ENCODE measurements at regions not wholly inside any gene's neighbourhood (a gene's known extent, or its start where the extent isn't known, plus 50 kb on each side); places are given as distances from the start of the nearest gene placed in this dataset.

DNA sequence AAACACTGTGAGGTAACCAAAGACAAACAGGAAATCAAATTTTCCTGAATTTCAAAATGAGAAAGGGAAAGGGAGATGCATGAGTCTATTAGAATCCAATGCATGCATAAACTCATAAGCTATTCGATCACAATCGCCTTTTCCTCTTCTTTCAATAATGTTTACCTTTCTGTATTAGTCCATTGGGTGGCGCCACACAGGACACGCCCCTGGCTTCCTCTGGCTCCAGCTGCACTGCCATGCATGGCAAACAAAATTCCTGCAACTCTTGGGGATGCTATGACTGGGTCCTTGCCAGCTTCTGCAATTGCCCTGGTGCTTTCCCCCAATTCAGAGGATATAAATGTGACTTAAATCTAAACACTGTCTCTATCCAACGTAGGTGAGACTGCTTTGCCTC, 424.5 kb upstream of the PCDH7 start:
- ChIA-PET POLR2A (no interaction called here), CTCF (interaction anchor here (0.6 to 0.8 kb wide), 3 partner anchors 14 to 1646 kb away, joined by 3 to 6 read pairs (median 3); no protein-coding TSS in a partner anchor)
- H3K9me3 ChIP-seq (ENCODE audit: control insufficient read depth, insufficient read depth, low read depth, low read length): no peaks in the 10 kb centered on the region
- no peak overlapping the region for H3K27ac ChIP-seq (ENCODE audit: extremely low read depth, low read depth, low read length)
- H3K4me3 ChIP-seq (ENCODE audit: low read depth, low read length): no peak overlapping the region
- TF ChIP-seq ZNF529 (tag by site-specific recombination; IDR thresholded peaks at IDR 0.05; ENCODE audit: insufficient replicate concordance) (no peak), ZNF768 (tag by site-specific recombination; IDR thresholded peaks at IDR 0.05) (no peak), RBAK (tag by site-specific recombination; IDR thresholded peaks at IDR 0.05) (no peak)
- no peaks in the 10 kb centered on the region for H3K36me3 ChIP-seq (ENCODE audit: control insufficient read depth in 2 of 2, insufficient read depth in 1 of 2, low read length in 2 of 2)
- no peaks in the 10 kb centered on the region for H3K4me1 ChIP-seq (ENCODE audit: control insufficient read depth, insufficient read depth, low read length)

DNA sequence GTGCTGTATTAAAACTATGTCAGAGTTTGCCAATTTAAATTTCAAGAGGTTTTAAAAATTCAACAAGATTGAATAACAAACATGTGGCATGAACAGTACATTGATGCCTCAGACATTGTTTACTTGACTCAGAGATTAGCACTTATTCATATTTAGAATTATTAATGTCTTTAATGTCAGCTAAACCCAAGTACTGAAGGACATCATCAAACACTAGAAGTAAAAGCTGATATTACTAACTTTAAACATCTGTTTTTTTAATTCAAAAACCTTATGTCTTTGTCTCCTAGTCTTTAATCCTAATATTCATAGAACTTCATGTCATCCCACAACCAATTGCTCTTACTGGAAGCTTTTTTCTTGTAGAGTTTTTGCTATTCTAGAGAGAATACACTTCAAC, 406.2 kb upstream of the PCDH7 start:
- no peaks in the 10 kb centered on the region for H3K9me3 ChIP-seq (ENCODE audit: control insufficient read depth, insufficient read depth, low read depth, low read length)
- CTCF ChIA-PET: no interaction called here
- no peaks in the 10 kb centered on the region for H3K36me3 ChIP-seq (ENCODE audit: control insufficient read depth in 2 of 2, insufficient read depth in 1 of 2, low read length in 2 of 2)
- no peak overlapping the region for H3K4me3 ChIP-seq (ENCODE audit: low read depth, low read length)
- TF ChIP-seq ZNF274 (IDR thresholded peaks at IDR 0.05; ENCODE audit: low read length) (no peak), ZNF274 (tag by site-specific recombination; IDR thresholded peaks at IDR 0.05; ENCODE audit: borderline replicate concordance) (no peak)
- no peak overlapping the region for H3K27ac ChIP-seq (ENCODE audit: extremely low read depth, low read depth, low read length)
- H3K4me1 ChIP-seq (ENCODE audit: control insufficient read depth, insufficient read depth, low read length): no peaks in the 10 kb centered on the region
- POLR2A ChIA-PET: no interaction called here

DNA sequence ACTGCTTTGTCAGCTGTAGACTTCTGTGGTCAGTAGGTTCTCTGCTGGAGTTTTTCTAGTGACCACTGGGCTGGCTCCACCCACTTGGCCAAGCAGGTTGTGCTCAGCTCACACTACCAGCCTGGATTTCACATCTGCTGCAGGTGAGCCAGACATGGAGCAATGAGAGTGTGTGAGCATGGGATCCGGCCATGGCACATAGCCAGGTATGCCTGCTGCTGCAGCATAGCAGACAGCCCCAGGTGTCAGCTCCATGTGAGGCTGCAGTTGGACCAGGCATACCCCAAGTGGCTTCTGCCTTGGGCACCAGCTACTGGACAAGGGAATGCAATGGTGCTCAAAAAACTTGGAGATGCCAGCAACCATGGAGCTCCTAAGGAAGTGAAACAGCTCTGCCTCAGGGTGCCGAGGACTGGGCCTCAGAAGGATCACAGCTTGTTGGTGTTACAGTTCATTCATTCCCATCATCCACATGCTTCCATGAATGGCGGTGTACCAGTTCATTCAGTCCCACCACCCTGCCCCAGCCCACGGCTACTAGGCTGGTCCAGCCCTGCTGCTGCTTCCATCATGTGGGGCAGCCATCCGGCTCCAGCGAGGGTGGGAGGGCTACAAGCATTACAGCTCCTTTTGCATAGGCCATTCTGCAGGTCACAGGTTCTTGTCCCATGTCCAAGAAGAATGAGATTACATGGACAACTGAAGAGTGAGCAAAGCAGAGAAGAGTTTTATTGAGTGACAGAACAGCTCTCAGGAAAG, 389.1 kb upstream of the PCDH7 start:
- Histone ChIP-seq H3K36me3 (ENCODE audit: control insufficient read depth in 2 of 2, insufficient read depth in 1 of 2, low read length in 2 of 2) (no peaks in the 10 kb centered on the region), H3K4me3 (ENCODE audit: low read depth, low read length) (no peak overlapping the region), H3K27ac (ENCODE audit: extremely low read depth, low read depth, low read length) (no peak overlapping the region), H3K4me1 (ENCODE audit: control insufficient read depth, insufficient read depth, low read length) (no peaks in the 10 kb centered on the region), H3K9me3 (ENCODE audit: control insufficient read depth, insufficient read depth, low read depth, low read length) (no peaks in the 10 kb centered on the region)
- POLR2A ChIA-PET: no interaction called here
- CTCF ChIA-PET: no interaction called here
- TF ChIP-seq, protein P1, sequence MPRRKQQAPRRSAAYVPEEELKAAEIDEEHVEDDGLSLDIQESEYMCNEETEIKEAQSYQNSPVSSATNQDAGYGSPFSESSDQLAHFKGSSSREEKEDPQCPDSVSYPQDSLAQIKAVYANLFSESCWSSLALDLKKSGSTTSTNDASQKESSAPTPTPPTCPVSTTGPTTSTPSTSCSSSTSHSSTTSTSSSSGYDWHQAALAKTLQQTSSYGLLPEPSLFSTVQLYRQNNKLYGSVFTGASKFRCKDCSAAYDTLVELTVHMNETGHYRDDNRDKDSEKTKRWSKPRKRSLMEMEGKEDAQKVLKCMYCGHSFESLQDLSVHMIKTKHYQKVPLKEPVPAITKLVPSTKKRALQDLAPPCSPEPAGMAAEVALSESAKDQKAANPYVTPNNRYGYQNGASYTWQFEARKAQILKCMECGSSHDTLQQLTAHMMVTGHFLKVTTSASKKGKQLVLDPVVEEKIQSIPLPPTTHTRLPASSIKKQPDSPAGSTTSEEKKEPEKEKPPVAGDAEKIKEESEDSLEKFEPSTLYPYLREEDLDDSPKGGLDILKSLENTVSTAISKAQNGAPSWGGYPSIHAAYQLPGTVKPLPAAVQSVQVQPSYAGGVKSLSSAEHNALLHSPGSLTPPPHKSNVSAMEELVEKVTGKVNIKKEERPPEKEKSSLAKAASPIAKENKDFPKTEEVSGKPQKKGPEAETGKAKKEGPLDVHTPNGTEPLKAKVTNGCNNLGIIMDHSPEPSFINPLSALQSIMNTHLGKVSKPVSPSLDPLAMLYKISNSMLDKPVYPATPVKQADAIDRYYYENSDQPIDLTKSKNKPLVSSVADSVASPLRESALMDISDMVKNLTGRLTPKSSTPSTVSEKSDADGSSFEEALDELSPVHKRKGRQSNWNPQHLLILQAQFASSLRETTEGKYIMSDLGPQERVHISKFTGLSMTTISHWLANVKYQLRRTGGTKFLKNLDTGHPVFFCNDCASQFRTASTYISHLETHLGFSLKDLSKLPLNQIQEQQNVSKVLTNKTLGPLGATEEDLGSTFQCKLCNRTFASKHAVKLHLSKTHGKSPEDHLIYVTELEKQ (tag by site-specific recombination; IDR thresholded peaks at IDR 0.05; ENCODE audit: borderline replicate concordance): no peak
- TF ChIP-seq BCL11A (tag by site-specific recombination; IDR thresholded peaks at IDR 0.05; ENCODE audit: low read depth): no peak
- no peak for TF ChIP-seq ZFP69B (tag by site-specific recombination; IDR thresholded peaks at IDR 0.05)
- no peak for TF ChIP-seq ZNF24 (tag by site-specific recombination; IDR thresholded peaks at IDR 0.05)
- TF ChIP-seq SCRT2 (tag by site-specific recombination; IDR thresholded peaks at IDR 0.05): no peak
- TF ChIP-seq, protein P2, sequence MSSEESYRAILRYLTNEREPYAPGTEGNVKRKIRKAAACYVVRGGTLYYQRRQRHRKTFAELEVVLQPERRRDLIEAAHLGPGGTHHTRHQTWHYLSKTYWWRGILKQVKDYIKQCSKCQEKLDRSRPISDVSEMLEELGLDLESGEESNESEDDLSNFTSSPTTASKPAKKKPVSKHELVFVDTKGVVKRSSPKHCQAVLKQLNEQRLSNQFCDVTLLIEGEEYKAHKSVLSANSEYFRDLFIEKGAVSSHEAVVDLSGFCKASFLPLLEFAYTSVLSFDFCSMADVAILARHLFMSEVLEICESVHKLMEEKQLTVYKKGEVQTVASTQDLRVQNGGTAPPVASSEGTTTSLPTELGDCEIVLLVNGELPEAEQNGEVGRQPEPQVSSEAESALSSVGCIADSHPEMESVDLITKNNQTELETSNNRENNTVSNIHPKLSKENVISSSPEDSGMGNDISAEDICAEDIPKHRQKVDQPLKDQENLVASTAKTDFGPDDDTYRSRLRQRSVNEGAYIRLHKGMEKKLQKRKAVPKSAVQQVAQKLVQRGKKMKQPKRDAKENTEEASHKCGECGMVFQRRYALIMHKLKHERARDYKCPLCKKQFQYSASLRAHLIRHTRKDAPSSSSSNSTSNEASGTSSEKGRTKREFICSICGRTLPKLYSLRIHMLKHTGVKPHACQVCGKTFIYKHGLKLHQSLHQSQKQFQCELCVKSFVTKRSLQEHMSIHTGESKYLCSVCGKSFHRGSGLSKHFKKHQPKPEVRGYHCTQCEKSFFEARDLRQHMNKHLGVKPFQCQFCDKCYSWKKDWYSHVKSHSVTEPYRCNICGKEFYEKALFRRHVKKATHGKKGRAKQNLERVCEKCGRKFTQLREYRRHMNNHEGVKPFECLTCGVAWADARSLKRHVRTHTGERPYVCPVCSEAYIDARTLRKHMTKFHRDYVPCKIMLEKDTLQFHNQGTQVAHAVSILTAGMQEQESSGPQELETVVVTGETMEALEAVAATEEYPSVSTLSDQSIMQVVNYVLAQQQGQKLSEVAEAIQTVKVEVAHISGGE (tag by site-specific recombination; conservative IDR thresholded peaks at IDR 0.05; ENCODE audit: low read depth): no peak
- TF ChIP-seq SP2 (tag by site-specific recombination; IDR thresholded peaks at IDR 0.05): no peak
- no peak for TF ChIP-seq ZBTB1 (tag by site-specific recombination; IDR thresholded peaks at IDR 0.05)
- TF ChIP-seq OVOL3 (tag by site-specific recombination; IDR thresholded peaks at IDR 0.05): no peak
- TF ChIP-seq, protein P3, sequence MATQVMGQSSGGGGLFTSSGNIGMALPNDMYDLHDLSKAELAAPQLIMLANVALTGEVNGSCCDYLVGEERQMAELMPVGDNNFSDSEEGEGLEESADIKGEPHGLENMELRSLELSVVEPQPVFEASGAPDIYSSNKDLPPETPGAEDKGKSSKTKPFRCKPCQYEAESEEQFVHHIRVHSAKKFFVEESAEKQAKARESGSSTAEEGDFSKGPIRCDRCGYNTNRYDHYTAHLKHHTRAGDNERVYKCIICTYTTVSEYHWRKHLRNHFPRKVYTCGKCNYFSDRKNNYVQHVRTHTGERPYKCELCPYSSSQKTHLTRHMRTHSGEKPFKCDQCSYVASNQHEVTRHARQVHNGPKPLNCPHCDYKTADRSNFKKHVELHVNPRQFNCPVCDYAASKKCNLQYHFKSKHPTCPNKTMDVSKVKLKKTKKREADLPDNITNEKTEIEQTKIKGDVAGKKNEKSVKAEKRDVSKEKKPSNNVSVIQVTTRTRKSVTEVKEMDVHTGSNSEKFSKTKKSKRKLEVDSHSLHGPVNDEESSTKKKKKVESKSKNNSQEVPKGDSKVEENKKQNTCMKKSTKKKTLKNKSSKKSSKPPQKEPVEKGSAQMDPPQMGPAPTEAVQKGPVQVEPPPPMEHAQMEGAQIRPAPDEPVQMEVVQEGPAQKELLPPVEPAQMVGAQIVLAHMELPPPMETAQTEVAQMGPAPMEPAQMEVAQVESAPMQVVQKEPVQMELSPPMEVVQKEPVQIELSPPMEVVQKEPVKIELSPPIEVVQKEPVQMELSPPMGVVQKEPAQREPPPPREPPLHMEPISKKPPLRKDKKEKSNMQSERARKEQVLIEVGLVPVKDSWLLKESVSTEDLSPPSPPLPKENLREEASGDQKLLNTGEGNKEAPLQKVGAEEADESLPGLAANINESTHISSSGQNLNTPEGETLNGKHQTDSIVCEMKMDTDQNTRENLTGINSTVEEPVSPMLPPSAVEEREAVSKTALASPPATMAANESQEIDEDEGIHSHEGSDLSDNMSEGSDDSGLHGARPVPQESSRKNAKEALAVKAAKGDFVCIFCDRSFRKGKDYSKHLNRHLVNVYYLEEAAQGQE (tag by site-specific recombination; IDR thresholded peaks at IDR 0.05): no peak
- TF ChIP-seq ZBTB21 (tag by site-specific recombination; IDR thresholded peaks at IDR 0.05): no peak
- TF ChIP-seq, protein P4, sequence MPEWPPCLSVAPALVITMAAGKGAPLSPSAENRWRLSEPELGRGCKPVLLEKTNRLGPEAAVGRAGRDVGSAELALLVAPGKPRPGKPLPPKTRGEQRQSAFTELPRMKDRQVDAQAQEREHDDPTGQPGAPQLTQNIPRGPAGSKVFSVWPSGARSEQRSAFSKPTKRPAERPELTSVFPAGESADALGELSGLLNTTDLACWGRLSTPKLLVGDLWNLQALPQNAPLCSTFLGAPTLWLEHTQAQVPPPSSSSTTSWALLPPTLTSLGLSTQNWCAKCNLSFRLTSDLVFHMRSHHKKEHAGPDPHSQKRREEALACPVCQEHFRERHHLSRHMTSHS (tag by site-specific recombination; IDR thresholded peaks at IDR 0.05): no peak
- TF ChIP-seq, protein P5, sequence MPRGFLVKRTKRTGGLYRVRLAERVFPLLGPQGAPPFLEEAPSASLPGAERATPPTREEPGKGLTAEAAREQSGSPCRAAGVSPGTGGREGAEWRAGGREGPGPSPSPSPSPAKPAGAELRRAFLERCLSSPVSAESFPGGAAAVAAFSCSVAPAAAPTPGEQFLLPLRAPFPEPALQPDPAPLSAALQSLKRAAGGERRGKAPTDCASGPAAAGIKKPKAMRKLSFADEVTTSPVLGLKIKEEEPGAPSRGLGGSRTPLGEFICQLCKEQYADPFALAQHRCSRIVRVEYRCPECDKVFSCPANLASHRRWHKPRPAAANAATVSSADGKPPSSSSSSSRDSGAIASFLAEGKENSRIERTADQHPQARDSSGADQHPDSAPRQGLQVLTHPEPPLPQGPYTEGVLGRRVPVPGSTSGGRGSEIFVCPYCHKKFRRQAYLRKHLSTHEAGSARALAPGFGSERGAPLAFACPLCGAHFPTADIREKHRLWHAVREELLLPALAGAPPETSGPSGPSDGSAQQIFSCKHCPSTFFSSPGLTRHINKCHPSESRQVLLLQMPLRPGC (tag by site-specific recombination; IDR thresholded peaks at IDR 0.05): no peak
